ENCODE measurements at regions not wholly inside any gene's neighbourhood (a gene's known extent, or its start where the extent isn't known, plus 50 kb on each side); places are given as distances from the start of the nearest gene placed in this dataset.
"Not testable (repeated sequence)": the region's sequence is repeated elsewhere in the genome, so short reads cannot be mapped to it uniquely, and the experiment has no call there.

DNA sequence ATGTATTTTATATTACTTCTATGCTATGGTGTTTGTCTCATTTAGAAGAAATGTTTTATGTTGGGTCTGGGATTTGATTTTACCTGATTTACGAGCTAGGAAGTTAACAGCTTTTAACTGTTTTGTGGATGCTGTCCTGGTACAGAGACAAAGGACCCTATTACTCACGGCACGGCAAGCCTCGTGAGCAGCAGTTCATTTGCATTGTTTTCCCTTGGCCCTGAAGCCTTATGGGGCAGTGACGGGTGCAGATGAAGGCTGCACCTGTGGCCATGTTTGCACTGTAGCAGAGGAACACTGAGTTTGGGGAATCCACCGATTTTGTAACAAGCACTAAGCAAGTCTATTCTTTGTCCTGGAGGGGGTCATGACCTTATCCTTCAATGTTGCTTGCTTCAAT, 291.9 kb upstream of the SPATA31A3 start:
- not testable (repeated sequence) for H3K27me3 ChIP-seq (ENCODE audit: low read depth, low read length); H3K4me1 ChIP-seq (ENCODE audit: control insufficient read depth in 1 of 2, insufficient read depth in 2 of 2, low read length in 2 of 2); H3K4me3 ChIP-seq (ENCODE audit: low read depth in 1 of 2, low read length in 2 of 2); H3K27ac ChIP-seq (ENCODE audit: low read length); H3K36me3 ChIP-seq (ENCODE audit: control insufficient read depth in 1 of 2, insufficient read depth in 2 of 2, low read length in 2 of 2); H3K9me3 ChIP-seq (ENCODE audit: control insufficient read depth in 1 of 2, low read length in 2 of 2)

DNA sequence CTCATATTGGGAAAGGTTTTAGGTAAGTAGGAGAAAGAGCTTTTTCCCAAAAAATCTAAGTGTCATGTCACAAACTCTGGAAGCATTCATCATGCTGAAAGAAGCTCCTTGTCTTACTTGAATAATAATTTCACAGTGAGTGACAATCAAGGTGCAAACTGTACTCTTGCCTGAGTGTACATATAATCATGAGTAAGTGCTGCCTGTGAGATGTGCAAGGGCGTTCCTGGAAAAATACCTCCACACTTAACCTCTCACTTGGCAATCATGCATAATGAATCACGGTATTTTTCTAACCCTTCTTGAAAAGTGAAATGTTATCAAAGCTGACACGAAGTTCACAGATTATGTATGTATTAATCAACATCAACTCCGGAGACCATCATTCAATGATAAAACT, 289.2 kb upstream of the SPATA31A3 start:
- not testable (repeated sequence) for H3K27me3 ChIP-seq (ENCODE audit: low read depth, low read length); H3K4me1 ChIP-seq (ENCODE audit: control insufficient read depth in 1 of 2, insufficient read depth in 2 of 2, low read length in 2 of 2); H3K4me3 ChIP-seq (ENCODE audit: low read depth in 1 of 2, low read length in 2 of 2); H3K36me3 ChIP-seq (ENCODE audit: control insufficient read depth in 1 of 2, insufficient read depth in 2 of 2, low read length in 2 of 2); H3K27ac ChIP-seq (ENCODE audit: low read length); H3K9me3 ChIP-seq (ENCODE audit: control insufficient read depth in 1 of 2, low read length in 2 of 2)

DNA sequence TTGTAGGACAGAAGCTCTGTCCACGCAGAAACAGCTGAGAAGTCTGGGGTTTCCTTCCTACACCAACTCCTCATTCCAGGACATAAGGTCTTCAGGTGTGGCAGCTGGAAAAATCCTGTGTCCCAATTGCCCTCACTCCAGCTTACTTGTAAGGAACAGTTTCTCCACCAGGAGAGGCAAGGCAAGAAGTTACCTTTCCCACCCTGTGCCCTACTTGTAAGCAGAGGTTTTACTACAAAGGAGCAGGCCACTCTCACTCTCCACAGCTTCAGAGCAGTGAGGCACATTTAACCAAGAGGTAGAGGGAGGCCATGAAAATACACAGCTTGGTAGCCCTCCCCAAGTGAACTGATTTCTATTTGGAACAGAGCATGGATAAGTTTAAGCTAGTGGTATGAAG, 277.3 kb upstream of the SPATA31A3 start:
- H3K27ac ChIP-seq (ENCODE audit: low read length); H3K36me3 ChIP-seq (ENCODE audit: control insufficient read depth in 1 of 2, insufficient read depth in 2 of 2, low read length in 2 of 2); H3K9me3 ChIP-seq (ENCODE audit: control insufficient read depth in 1 of 2, low read length in 2 of 2); H3K4me3 ChIP-seq (ENCODE audit: low read depth in 1 of 2, low read length in 2 of 2); H3K4me1 ChIP-seq (ENCODE audit: control insufficient read depth in 1 of 2, insufficient read depth in 2 of 2, low read length in 2 of 2); H3K27me3 ChIP-seq (ENCODE audit: low read depth, low read length): not testable (repeated sequence)

DNA sequence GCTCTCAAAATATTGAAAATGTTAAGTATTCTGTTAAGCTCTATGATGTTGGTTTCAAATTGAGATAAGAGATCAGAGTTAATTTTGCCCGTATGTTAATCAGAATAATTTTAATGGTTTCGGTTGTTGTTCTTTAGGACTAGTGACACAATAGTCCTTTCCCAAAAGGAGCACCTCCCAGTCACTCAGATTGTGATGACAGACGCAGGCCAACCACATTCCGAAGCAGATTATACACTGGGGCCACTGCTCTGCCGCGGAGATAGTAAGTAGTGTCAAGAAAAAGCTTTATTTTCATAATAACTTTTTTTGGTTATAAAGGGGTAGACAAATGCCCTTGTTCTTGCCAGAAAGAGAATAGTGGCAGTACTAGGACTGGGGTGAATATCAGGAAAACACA, 265.5 kb upstream of the SPATA31A3 start:
- not testable (repeated sequence) for H3K36me3 ChIP-seq (ENCODE audit: control insufficient read depth in 1 of 2, insufficient read depth in 2 of 2, low read length in 2 of 2); H3K27ac ChIP-seq (ENCODE audit: low read length); H3K27me3 ChIP-seq (ENCODE audit: low read depth, low read length); H3K4me1 ChIP-seq (ENCODE audit: control insufficient read depth in 1 of 2, insufficient read depth in 2 of 2, low read length in 2 of 2); H3K9me3 ChIP-seq (ENCODE audit: control insufficient read depth in 1 of 2, low read length in 2 of 2); H3K4me3 ChIP-seq (ENCODE audit: low read depth in 1 of 2, low read length in 2 of 2)

DNA sequence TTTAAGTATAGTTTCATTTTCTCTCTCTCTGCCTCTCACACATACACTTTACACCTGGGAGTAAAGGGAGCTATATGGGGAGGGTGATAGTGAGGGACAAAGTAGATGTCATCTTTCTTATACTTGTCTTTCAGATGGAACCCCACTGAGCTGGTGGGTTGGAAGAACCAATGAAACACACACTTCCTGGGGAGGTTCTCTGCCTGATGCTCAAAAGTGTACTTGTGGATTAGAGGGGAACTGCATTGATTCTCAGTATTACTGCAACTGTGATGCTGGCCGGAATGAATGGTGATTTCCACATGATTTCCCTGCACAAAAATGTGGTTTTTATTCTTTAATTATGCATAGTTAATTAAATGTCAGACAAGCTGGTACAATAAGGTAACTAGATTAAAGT, 256.6 kb upstream of the SPATA31A3 start:
- H3K4me3 ChIP-seq (ENCODE audit: low read depth in 1 of 2, low read length in 2 of 2); H3K9me3 ChIP-seq (ENCODE audit: control insufficient read depth in 1 of 2, low read length in 2 of 2); H3K27me3 ChIP-seq (ENCODE audit: low read depth, low read length); H3K27ac ChIP-seq (ENCODE audit: low read length); H3K36me3 ChIP-seq (ENCODE audit: control insufficient read depth in 1 of 2, insufficient read depth in 2 of 2, low read length in 2 of 2); H3K4me1 ChIP-seq (ENCODE audit: control insufficient read depth in 1 of 2, insufficient read depth in 2 of 2, low read length in 2 of 2): not testable (repeated sequence)

DNA sequence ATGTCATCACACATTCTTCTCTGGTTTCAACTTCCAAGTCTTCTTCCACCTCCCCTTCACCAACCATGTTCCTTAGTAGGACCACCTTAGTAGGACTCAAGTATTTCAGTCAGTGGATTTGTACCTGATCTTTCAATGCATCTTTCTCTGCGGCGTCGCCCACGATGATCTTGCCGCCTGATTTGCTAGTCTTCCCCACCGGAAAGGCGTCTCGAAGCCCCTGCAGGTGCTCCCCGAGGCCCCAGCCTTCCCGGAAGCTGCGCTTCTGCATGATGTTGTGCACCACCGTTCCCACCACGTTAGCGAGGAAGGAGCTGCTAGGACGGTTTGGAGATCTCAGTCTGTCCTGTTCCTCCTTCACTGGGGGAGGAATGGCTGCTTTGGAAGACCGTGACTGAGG, 219.7 kb upstream of the SPATA31A3 start:
- not testable (repeated sequence) for H3K36me3 ChIP-seq (ENCODE audit: control insufficient read depth in 1 of 2, insufficient read depth in 2 of 2, low read length in 2 of 2); H3K27me3 ChIP-seq (ENCODE audit: low read depth, low read length); H3K4me1 ChIP-seq (ENCODE audit: control insufficient read depth in 1 of 2, insufficient read depth in 2 of 2, low read length in 2 of 2); H3K4me3 ChIP-seq (ENCODE audit: low read depth in 1 of 2, low read length in 2 of 2); H3K9me3 ChIP-seq (ENCODE audit: control insufficient read depth in 1 of 2, low read length in 2 of 2); H3K27ac ChIP-seq (ENCODE audit: low read length)

DNA sequence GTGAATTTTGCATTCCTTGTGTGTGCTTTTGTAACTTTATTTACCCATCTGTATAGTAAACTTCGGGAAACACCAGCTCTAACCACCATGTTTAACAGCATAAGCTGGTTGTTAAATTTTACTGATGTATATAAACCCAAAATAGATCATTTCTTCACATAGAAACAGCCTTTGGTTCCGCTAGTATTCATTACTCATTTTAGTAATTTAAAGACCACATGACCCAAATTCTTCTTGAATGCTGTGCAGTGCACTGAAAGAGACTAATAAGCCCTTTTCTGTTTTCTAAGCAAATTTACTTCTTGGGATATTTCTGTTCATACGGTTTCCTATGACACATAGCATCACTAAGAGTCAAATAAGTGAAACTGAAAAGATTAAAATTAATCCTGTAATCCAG, 218.5 kb upstream of the SPATA31A3 start:
- not testable (repeated sequence) for H3K9me3 ChIP-seq (ENCODE audit: control insufficient read depth in 1 of 2, low read length in 2 of 2); H3K36me3 ChIP-seq (ENCODE audit: control insufficient read depth in 1 of 2, insufficient read depth in 2 of 2, low read length in 2 of 2); H3K27ac ChIP-seq (ENCODE audit: low read length); H3K27me3 ChIP-seq (ENCODE audit: low read depth, low read length); H3K4me1 ChIP-seq (ENCODE audit: control insufficient read depth in 1 of 2, insufficient read depth in 2 of 2, low read length in 2 of 2); H3K4me3 ChIP-seq (ENCODE audit: low read depth in 1 of 2, low read length in 2 of 2)

DNA sequence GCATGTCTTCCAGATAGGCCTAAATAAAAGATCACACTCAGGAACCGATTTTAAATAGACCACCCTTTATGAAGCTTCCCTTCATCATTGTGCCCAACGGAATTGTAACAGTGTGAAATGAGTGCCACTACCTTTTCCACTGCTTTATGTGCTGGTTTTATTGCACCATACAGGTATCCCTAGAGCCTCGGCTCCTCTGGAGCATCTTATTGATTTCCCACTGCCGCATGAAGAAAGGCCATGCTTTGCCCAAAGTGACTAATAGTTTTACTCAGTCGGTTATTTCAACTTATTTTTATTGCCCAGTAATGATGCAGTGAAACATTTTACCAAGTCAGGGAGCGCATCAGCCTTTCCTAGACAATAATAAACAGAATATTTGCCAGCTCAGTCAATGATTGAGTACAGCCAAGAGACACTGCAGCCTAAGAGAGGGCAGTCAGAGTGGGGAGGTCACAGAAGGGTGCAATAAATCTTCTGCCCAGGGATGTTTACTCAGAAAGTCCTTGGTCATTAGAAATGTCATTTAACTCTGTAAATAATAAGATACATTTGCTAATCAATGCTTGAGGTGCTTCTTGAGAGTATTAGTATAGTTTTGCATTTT, 216.6 kb upstream of the SPATA31A3 start:
- H3K9me3 ChIP-seq (ENCODE audit: control insufficient read depth in 1 of 2, low read length in 2 of 2); H3K4me3 ChIP-seq (ENCODE audit: low read depth in 1 of 2, low read length in 2 of 2); H3K27ac ChIP-seq (ENCODE audit: low read length); H3K4me1 ChIP-seq (ENCODE audit: control insufficient read depth in 1 of 2, insufficient read depth in 2 of 2, low read length in 2 of 2); H3K27me3 ChIP-seq (ENCODE audit: low read depth, low read length); H3K36me3 ChIP-seq (ENCODE audit: control insufficient read depth in 1 of 2, insufficient read depth in 2 of 2, low read length in 2 of 2): not testable (repeated sequence)

DNA sequence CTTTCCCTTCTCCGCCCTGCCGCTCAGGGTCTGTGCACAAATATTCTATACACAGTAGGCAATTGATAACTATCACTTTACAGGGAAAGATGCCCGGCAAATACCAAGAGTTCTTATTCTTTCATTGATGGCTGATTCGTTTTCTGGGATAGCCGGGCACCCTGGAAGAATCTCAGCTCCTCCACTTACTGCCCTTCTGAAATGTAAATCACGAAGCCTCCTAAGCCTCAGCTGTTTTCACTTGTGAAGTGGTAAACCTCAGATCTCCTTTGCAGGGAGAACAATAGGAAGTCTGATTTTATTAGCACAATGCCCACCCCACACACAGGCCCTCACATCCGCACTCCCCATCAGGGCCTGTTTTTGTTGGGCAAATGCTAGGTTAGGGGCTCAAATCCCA, 203.8 kb upstream of the SPATA31A3 start:
- H3K36me3 ChIP-seq (ENCODE audit: control insufficient read depth in 1 of 2, insufficient read depth in 2 of 2, low read length in 2 of 2); H3K27ac ChIP-seq (ENCODE audit: low read length); H3K9me3 ChIP-seq (ENCODE audit: control insufficient read depth in 1 of 2, low read length in 2 of 2); H3K4me3 ChIP-seq (ENCODE audit: low read depth in 1 of 2, low read length in 2 of 2); H3K27me3 ChIP-seq (ENCODE audit: low read depth, low read length); H3K4me1 ChIP-seq (ENCODE audit: control insufficient read depth in 1 of 2, insufficient read depth in 2 of 2, low read length in 2 of 2): not testable (repeated sequence)

DNA sequence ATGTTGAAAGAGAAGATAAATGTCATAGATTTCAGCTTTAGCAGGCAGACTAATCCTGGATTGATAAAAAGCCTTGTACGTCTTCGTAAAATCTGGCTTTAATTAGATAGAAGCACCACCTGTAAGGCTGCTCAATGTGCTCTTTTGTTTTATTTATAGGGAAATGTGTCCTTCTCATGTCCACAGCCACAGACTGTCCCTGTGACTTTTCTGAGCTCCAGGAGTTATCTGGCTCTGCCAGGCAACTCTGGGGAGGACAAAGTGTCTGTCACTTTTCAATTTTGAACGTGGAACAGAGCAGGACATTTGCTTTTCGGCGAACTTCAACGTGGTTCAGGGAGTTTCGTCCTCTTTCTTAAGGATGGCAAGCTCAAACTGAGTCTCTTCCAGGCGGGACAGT, 203.0 kb upstream of the SPATA31A3 start:
- H3K4me1 ChIP-seq (ENCODE audit: control insufficient read depth in 1 of 2, insufficient read depth in 2 of 2, low read length in 2 of 2): not testable (repeated sequence)

DNA sequence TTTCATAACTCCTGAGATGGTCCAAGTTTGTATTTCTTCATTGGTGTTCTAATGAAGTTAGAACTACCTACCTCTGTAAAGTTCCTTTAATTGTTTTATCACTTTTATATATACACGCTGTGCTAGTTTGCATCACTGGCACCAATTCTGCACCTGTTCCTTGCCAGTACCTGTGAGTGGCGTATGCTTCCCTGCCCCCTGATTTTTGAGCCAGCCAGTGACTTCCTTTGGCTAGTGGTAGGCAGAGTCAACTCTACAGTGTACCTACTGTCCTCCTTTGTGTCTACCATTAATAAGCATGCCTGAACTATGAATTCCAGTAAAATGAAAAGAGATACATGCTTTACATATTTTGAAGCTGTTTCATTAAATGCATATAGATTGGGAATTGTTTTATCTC, 186.8 kb upstream of the SPATA31A3 start:
- not testable (repeated sequence) for H3K27me3 ChIP-seq (ENCODE audit: low read depth, low read length); H3K4me1 ChIP-seq (ENCODE audit: control insufficient read depth in 1 of 2, insufficient read depth in 2 of 2, low read length in 2 of 2); H3K4me3 ChIP-seq (ENCODE audit: low read depth in 1 of 2, low read length in 2 of 2); H3K27ac ChIP-seq (ENCODE audit: low read length); H3K36me3 ChIP-seq (ENCODE audit: control insufficient read depth in 1 of 2, insufficient read depth in 2 of 2, low read length in 2 of 2); H3K9me3 ChIP-seq (ENCODE audit: control insufficient read depth in 1 of 2, low read length in 2 of 2)

More for the DNA sequence above, 203.0 kb upstream of the SPATA31A3 start:
- not testable (repeated sequence) for H3K27ac ChIP-seq (ENCODE audit: low read length); H3K9me3 ChIP-seq (ENCODE audit: control insufficient read depth in 1 of 2, low read length in 2 of 2); H3K4me3 ChIP-seq (ENCODE audit: low read depth in 1 of 2, low read length in 2 of 2); H3K36me3 ChIP-seq (ENCODE audit: control insufficient read depth in 1 of 2, insufficient read depth in 2 of 2, low read length in 2 of 2); H3K27me3 ChIP-seq (ENCODE audit: low read depth, low read length)

DNA sequence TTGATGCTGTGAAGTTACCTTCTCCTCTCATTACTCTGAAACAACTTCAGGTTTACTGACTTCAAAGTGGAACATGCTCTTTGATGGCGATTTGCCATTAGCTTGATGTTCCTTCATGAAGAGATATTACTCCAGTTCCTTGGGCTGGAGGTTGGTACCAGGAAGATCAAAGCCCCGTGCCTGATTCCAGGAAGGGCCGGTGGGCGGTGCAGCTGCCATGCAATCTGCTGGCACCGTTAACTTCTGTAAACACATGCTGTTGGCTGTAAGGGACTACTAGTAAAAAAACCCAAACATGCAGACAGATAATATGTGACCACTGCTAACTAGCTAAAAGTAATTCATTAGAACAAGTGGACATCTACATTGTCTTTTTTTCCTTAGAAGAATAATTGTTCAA, 182.8 kb upstream of the SPATA31A3 start:
- H3K4me1 ChIP-seq (ENCODE audit: control insufficient read depth in 1 of 2, insufficient read depth in 2 of 2, low read length in 2 of 2); H3K9me3 ChIP-seq (ENCODE audit: control insufficient read depth in 1 of 2, low read length in 2 of 2); H3K27ac ChIP-seq (ENCODE audit: low read length); H3K4me3 ChIP-seq (ENCODE audit: low read depth in 1 of 2, low read length in 2 of 2); H3K36me3 ChIP-seq (ENCODE audit: control insufficient read depth in 1 of 2, insufficient read depth in 2 of 2, low read length in 2 of 2); H3K27me3 ChIP-seq (ENCODE audit: low read depth, low read length): not testable (repeated sequence)
